ENCODE measurements at regions not wholly inside any gene's neighbourhood (a gene's known extent, or its start where the extent isn't known, plus 50 kb on each side); places are given as distances from the start of the nearest gene placed in this dataset.

- H3K79me2 ChIP-seq (ENCODE audit: insufficient read depth, low read length) = no peaks in the 10 kb centered on the region
- H3K4me2 ChIP-seq (ENCODE audit: low read depth, low read length, poor library complexity, severe bottlenecking) = no peak overlapping the region
- peaks cover 8% of the 10 kb centered on the region for H3K27me3 ChIP-seq (ENCODE audit: insufficient read depth, low read length, poor library complexity, severe bottlenecking)
- no peaks in the 10 kb centered on the region for H3K9me2 ChIP-seq (replicated peaks; ENCODE audit: low read depth, low read length)
- no peaks in the 10 kb centered on the region for H3F3A ChIP-seq (ENCODE audit: low read depth)
- H2AFZ ChIP-seq (ENCODE audit: low read length) = no peak overlapping the region
- H3K36me3 ChIP-seq (ENCODE audit: insufficient read depth, low read length) = no peaks in the 10 kb centered on the region
- no peaks in the 10 kb centered on the region for H4K20me1 ChIP-seq (ENCODE audit: insufficient read depth, low read length, poor library complexity, severe bottlenecking)
- H3K9me3 ChIP-seq (ENCODE audit: insufficient read depth, low read depth, low read length) = no peaks in the 10 kb centered on the region
- H3K4me1 ChIP-seq (ENCODE audit: insufficient read depth, low read length, poor library complexity, severe bottlenecking) = peaks cover 20% of the 10 kb centered on the region
- no peak overlapping the region for H3K9ac ChIP-seq (ENCODE audit: low read depth, low read length, poor library complexity, severe bottlenecking)
- TF ChIP-seq EZH2phosphoT487 (IDR thresholded peaks at IDR 0.05; ENCODE audit: borderline replicate concordance) (no peak), CTCF (conservative IDR thresholded peaks at IDR 0.05; ENCODE audit: low read length) (no peak)
- no peak overlapping the region for H3K4me3 ChIP-seq (ENCODE audit: low read length, poor library complexity, severe bottlenecking)
Observed at GRCh38 chr6:165983112-165984072, 184.3 kb downstream of the TBXT start.

- no peak overlapping the region for H3K9ac ChIP-seq (ENCODE audit: low read depth, low read length, poor library complexity, severe bottlenecking)
- no peaks in the 10 kb centered on the region for H3K36me3 ChIP-seq (ENCODE audit: insufficient read depth, low read length)
- no peak overlapping the region for H3K4me2 ChIP-seq (ENCODE audit: low read depth, low read length, poor library complexity, severe bottlenecking)
- no peak overlapping the region for H2AFZ ChIP-seq (ENCODE audit: low read length)
- H3K79me2 ChIP-seq (ENCODE audit: insufficient read depth, low read length) = no peaks in the 10 kb centered on the region
- no peaks in the 10 kb centered on the region for H3K4me1 ChIP-seq (ENCODE audit: insufficient read depth, low read length, poor library complexity, severe bottlenecking)
- H4K20me1 ChIP-seq (ENCODE audit: insufficient read depth, low read length, poor library complexity, severe bottlenecking) = no peaks in the 10 kb centered on the region
- H3K4me3 ChIP-seq (ENCODE audit: low read length, poor library complexity, severe bottlenecking) = no peak overlapping the region
- H3K9me2 ChIP-seq (replicated peaks; ENCODE audit: low read depth, low read length) = no peaks in the 10 kb centered on the region
- no peaks in the 10 kb centered on the region for H3F3A ChIP-seq (ENCODE audit: low read depth)
- no peaks in the 10 kb centered on the region for H3K9me3 ChIP-seq (ENCODE audit: insufficient read depth, low read depth, low read length)
- no peak for TF ChIP-seq EZH2phosphoT487 (IDR thresholded peaks at IDR 0.05; ENCODE audit: borderline replicate concordance)
- no peak for TF ChIP-seq CTCF (conservative IDR thresholded peaks at IDR 0.05; ENCODE audit: low read length)
- H3K27me3 ChIP-seq (ENCODE audit: insufficient read depth, low read length, poor library complexity, severe bottlenecking) = no peaks in the 10 kb centered on the region
Observed at GRCh38 chr6:165978476-165978875, 189.2 kb downstream of the TBXT start.

- TF ChIP-seq CTCF (conservative IDR thresholded peaks at IDR 0.05; ENCODE audit: low read length) (no peak), EZH2phosphoT487 (IDR thresholded peaks at IDR 0.05; ENCODE audit: borderline replicate concordance) (no peak)
- Histone ChIP-seq H3K4me1 (ENCODE audit: insufficient read depth, low read length, poor library complexity, severe bottlenecking) (no peaks in the 10 kb centered on the region), H3K79me2 (ENCODE audit: insufficient read depth, low read length) (no peaks in the 10 kb centered on the region), H3K9ac (ENCODE audit: low read depth, low read length, poor library complexity, severe bottlenecking) (no peak overlapping the region), H3K36me3 (ENCODE audit: insufficient read depth, low read length) (no peaks in the 10 kb centered on the region), H4K20me1 (ENCODE audit: insufficient read depth, low read length, poor library complexity, severe bottlenecking) (no peaks in the 10 kb centered on the region), H3K4me3 (ENCODE audit: low read length, poor library complexity, severe bottlenecking) (no peak overlapping the region), H3K4me2 (ENCODE audit: low read depth, low read length, poor library complexity, severe bottlenecking) (no peak overlapping the region), H3K9me3 (ENCODE audit: insufficient read depth, low read depth, low read length) (no peaks in the 10 kb centered on the region), H3F3A (ENCODE audit: low read depth) (no peaks in the 10 kb centered on the region), H3K27me3 (ENCODE audit: insufficient read depth, low read length, poor library complexity, severe bottlenecking) (no peaks in the 10 kb centered on the region), H2AFZ (ENCODE audit: low read length) (no peak overlapping the region), H3K9me2 (replicated peaks; ENCODE audit: low read depth, low read length) (no peaks in the 10 kb centered on the region)
Observed at GRCh38 chr6:165976684-165977083, 191.0 kb downstream of the TBXT start.
